AG04450 (cell line): ENCODE measurements at regions not wholly inside any gene's neighbourhood (a gene's known extent, or its start where the extent isn't known, plus 50 kb on each side); places are given as distances from the start of the nearest gene placed in this dataset.
"Not testable (repeated sequence)": the region's sequence is repeated elsewhere in the genome, so short reads cannot be mapped to it uniquely, and the experiment has no call there.

Experiments used
- CTCF ChIA-PET: fragments of 300-600, 350-600 bp; formaldehyde crosslinking; extraction: SDS; loops from one replicate; lab custom pipeline; 2022; ENCODE audit warnings: antibody characterized with exemption, inconsistent platforms; lab: Charles Lee
- POLR2A ChIA-PET: fragments of 350-600 bp; formaldehyde crosslinking; extraction: SDS; loops from one replicate; lab custom pipeline; 2021; ENCODE audit warnings: antibody characterized with exemption, inconsistent platforms; lab: Yijun Ruan, JAX
- DNase-seq: peaks from one replicate; pipeline ENCODE4 v3.0.0-alpha.2; 2011; ENCODE audit warnings: low read depth, low spot score
- H3K27ac ChIP-seq: one replicate; pipeline ENCODE4 v1.5.1; 2012; ENCODE audit warnings: low read depth, low read length, control low read depth
- H3K27me3 ChIP-seq: one replicate; pipeline ENCODE4 v1.6.0; 2012; ENCODE audit warnings: low read length; ENCODE audit not compliant: control insufficient read depth, insufficient read depth
- H3K4me3 ChIP-seq: 2 replicates; pipeline ENCODE4 v1.5.1; 2011; ENCODE audit warnings: mild to moderate bottlenecking, low read depth, low read length, control low read depth
- H3K9me3 ChIP-seq: 2 replicates; pipeline ENCODE4 v1.5.1; 2012; ENCODE audit warnings: low read length; ENCODE audit not compliant: control insufficient read depth, insufficient read depth
- CTCF ChIP-seq: IDR thresholded peaks from 2 replicates; pipeline ENCODE4 v1.5.1; 2011; ENCODE audit warnings: low read depth, low read length, control low read depth, inconsistent platforms

- ChIA-PET POLR2A (no interaction called here), CTCF (no interaction called here)
These were observed 78.0 kb upstream of the SIRPG start for GRCh38 chr20:1735417-1736089.

GRCh38 chr20:1734269-1734858 lies 76.8 kb upstream of the SIRPG start:
- CTCF ChIA-PET: no interaction called here
- H3K27ac ChIP-seq: no peak overlapping the region
- H3K4me3 ChIP-seq: no peak overlapping the region
- no peaks in the 10 kb centered on the region for H3K27me3 ChIP-seq
- no peak for TF ChIP-seq CTCF
- no peaks in the 10 kb centered on the region for H3K9me3 ChIP-seq
- POLR2A ChIA-PET: no interaction called here
- no peak for DNase-seq

More at GRCh38 chr20:1735417-1736089, 78.0 kb upstream of the SIRPG start:
- DNase-seq: no peak
- Histone ChIP-seq H3K27ac (no peak overlapping the region), H3K4me3 (no peak overlapping the region), H3K27me3 (peaks cover 3% of the 10 kb centered on the region), H3K9me3 (no peaks in the 10 kb centered on the region)
- no peak for TF ChIP-seq CTCF

GRCh38 chr20:1731828-1732375 lies 74.3 kb upstream of the SIRPG start:
- DNase-seq, H3K4me3 ChIP-seq, POLR2A ChIA-PET, H3K27ac ChIP-seq, H3K9me3 ChIP-seq, H3K27me3 ChIP-seq, CTCF ChIA-PET: not testable (repeated sequence)

GRCh38 chr20:1730981-1731711 lies 73.6 kb upstream of the SIRPG start:
- CTCF ChIA-PET, POLR2A ChIA-PET, H3K27ac ChIP-seq, H3K9me3 ChIP-seq, H3K27me3 ChIP-seq, DNase-seq, H3K4me3 ChIP-seq: not testable (repeated sequence)

GRCh38 chr20:1727303-1727702 lies 69.7 kb upstream of the SIRPG start:
- POLR2A ChIA-PET, DNase-seq, H3K27me3 ChIP-seq, H3K4me3 ChIP-seq, CTCF ChIA-PET, H3K9me3 ChIP-seq, H3K27ac ChIP-seq: not testable (repeated sequence)

GRCh38 chr20:1724901-1725300 lies 67.3 kb upstream of the SIRPG start:
- Histone ChIP-seq H3K9me3 (no peaks in the 10 kb centered on the region), H3K27ac (no peak overlapping the region), H3K27me3 (no peaks in the 10 kb centered on the region), H3K4me3 (no peak overlapping the region)
- ChIA-PET CTCF (no interaction called here), POLR2A (no interaction called here)
- DNase-seq: no peak
- no peak for TF ChIP-seq CTCF
